NCI-H2227 treated with DMSO at 0.1 percent for 48 hours (cell line): ENCODE measurements at regions not wholly inside any gene's neighbourhood (a gene's known extent, or its start where the extent isn't known, plus 50 kb on each side); places are given as distances from the start of the nearest gene placed in this dataset.
"Not testable (repeated sequence)": the region's sequence is repeated elsewhere in the genome, so short reads cannot be mapped to it uniquely, and the experiment has no call there.

ENCODE experiments used
- DNase-seq: peaks from one replicate; lab custom pipeline; 2025; lab: John Stamatoyannopoulos, UW

GRCh38 chr7:149334930-149335329 lies 72.9 kb downstream of the ZNF783 start:
- no peak for DNase-seq

- DNase-seq: no peak
These were observed 86.9 kb downstream of the ZNF783 start for GRCh38 chr7:149348758-149349369.

GRCh38 chr7:149353739-149354504 lies 91.9 kb downstream of the ZNF783 start:
- DNase-seq: no peak

GRCh38 chr7:149355035-149355389 lies 93.0 kb downstream of the ZNF783 start:
- not testable (repeated sequence) for DNase-seq

GRCh38 chr7:149355390-149356048 lies 93.5 kb downstream of the ZNF783 start:
- DNase-seq: no peak

- no peak for DNase-seq
These were observed 98.2 kb downstream of the ZNF777 start for GRCh38 chr7:149362696-149363095.

- DNase-seq: no peak
These were observed 93.3 kb downstream of the ZNF777 start for GRCh38 chr7:149367418-149368180.

- peak; percentile 8 for DNase-seq
These were observed 91.4 kb downstream of the ZNF777 start for GRCh38 chr7:149369497-149369896.

- DNase-seq: no peak
These were observed 90.1 kb downstream of the ZNF777 start for GRCh38 chr7:149370790-149371189.

- no peak for DNase-seq
These were observed 87.8 kb downstream of the ZNF777 start for GRCh38 chr7:149373089-149373488.

GRCh38 chr7:149375234-149376008 lies 85.4 kb downstream of the ZNF777 start:
- no peak for DNase-seq

- no peak for DNase-seq
These were observed 83.5 kb downstream of the ZNF777 start for GRCh38 chr7:149377386-149377785.

- no peak for DNase-seq
These were observed 81.2 kb downstream of the ZNF777 start for GRCh38 chr7:149379625-149380024.

GRCh38 chr7:149381245-149381644 lies 79.6 kb downstream of the ZNF777 start:
- no peak for DNase-seq
